Activated CD4-positive, alpha-beta T cell treated with anti-CD3 and anti-CD28 coated beads, Interleukin-2, amount 50 U/mL, for 4 hours (primary cell): ENCODE measurements at regions not wholly inside any gene's neighbourhood (a gene's known extent, or its start where the extent isn't known, plus 50 kb on each side); places are given as distances from the start of the nearest gene placed in this dataset.

Experiments
- DNase-seq, 2 experiments: peaks; one replicate each; pipeline ENCODE4 v3.0.0-alpha.2; 2020

- no peak for DNase-seq
Measured at GRCh38 chr9:118321788-118322187, 617.6 kb downstream of the TLR4 start.

- DNase-seq, result no peak
Measured at GRCh38 chr9:118324706-118325105, 620.5 kb downstream of the TLR4 start.

GRCh38 chr9:118325757-118326156 is 621.6 kb downstream of the TLR4 start:
- no peak for DNase-seq

- no peak for DNase-seq
Measured at GRCh38 chr9:118326326-118326725, 622.1 kb downstream of the TLR4 start.

GRCh38 chr9:118330191-118330986 is 626.2 kb downstream of the TLR4 start:
- no peak for DNase-seq

GRCh38 chr9:118331622-118332045 is 627.4 kb downstream of the TLR4 start:
- DNase-seq, result no peak

- DNase-seq, result no peak
Measured at GRCh38 chr9:118336250-118336942, 632.2 kb downstream of the TLR4 start.

GRCh38 chr9:118336943-118337330 is 632.7 kb downstream of the TLR4 start:
- no peak for DNase-seq

- no peak for DNase-seq
Measured at GRCh38 chr9:118360036-118360435, 655.8 kb downstream of the TLR4 start.

GRCh38 chr9:118362123-118362522 is 657.9 kb downstream of the TLR4 start:
- no peak for DNase-seq

- no peak for DNase-seq
Measured at GRCh38 chr9:118362596-118362995, 658.4 kb downstream of the TLR4 start.

GRCh38 chr9:118364266-118365106 is 660.3 kb downstream of the TLR4 start:
- no peak for DNase-seq

- no peak for DNase-seq
Measured at GRCh38 chr9:118366228-118366627, 662.0 kb downstream of the TLR4 start.

- no peak for DNase-seq
Measured at GRCh38 chr9:118367383-118367782, 663.2 kb downstream of the TLR4 start.

- DNase-seq, result no peak
Measured at GRCh38 chr9:118384531-118385100, 680.4 kb downstream of the TLR4 start.

- no peak for DNase-seq
Measured at GRCh38 chr9:118395415-118395814, 691.2 kb downstream of the TLR4 start.

GRCh38 chr9:118401546-118401945 is 697.3 kb downstream of the TLR4 start:
- no peak for DNase-seq

- DNase-seq, result no peak
Measured at GRCh38 chr9:118414676-118415075, 710.5 kb downstream of the TLR4 start.

GRCh38 chr9:118418887-118419565 is 714.8 kb downstream of the TLR4 start:
- no peak for DNase-seq

GRCh38 chr9:118419676-118420075 is 715.5 kb downstream of the TLR4 start:
- no peak for DNase-seq

- no peak for DNase-seq
Measured at GRCh38 chr9:118422508-118422907, 718.3 kb downstream of the TLR4 start.

GRCh38 chr9:118423021-118423420 is 718.8 kb downstream of the TLR4 start:
- DNase-seq, result no peak

- no peak for DNase-seq
Measured at GRCh38 chr9:118423721-118424120, 719.5 kb downstream of the TLR4 start.
